ENCODE measurements at regions not wholly inside any gene's neighbourhood (a gene's known extent, or its start where the extent isn't known, plus 50 kb on each side); places are given as distances from the start of the nearest gene placed in this dataset.

- H3K27me3 ChIP-seq (ENCODE audit: control insufficient read depth, insufficient read depth, low read length), result no peaks in the 10 kb centered on the region
- H3K9ac ChIP-seq (ENCODE audit: low read depth, low read length), result no peak overlapping the region
- no peak overlapping the region for H3K18ac ChIP-seq (ENCODE audit: low read depth, low read length)
- no peak overlapping the region for H2AK5ac ChIP-seq (ENCODE audit: low read depth, low read length)
- H2AK9ac ChIP-seq (replicated peaks; ENCODE audit: low read depth, low read length, poor library complexity), result no peak overlapping the region
- H2AFZ ChIP-seq (replicated peaks; ENCODE audit: low read length, poor library complexity), result no peak overlapping the region
- H4K5ac ChIP-seq (ENCODE audit: low read depth, low read length), result no peak overlapping the region
- H2BK15ac ChIP-seq (ENCODE audit: low read depth, low read length), result no peak overlapping the region
- H4K8ac ChIP-seq (ENCODE audit: low read depth in 2 of 2, low read length in 2 of 2), result no peak overlapping the region
- in situ Hi-C loops (cut with MboI; ENCODE audit: low sequenced_read_pairs), result no loop called here
- H3K14ac ChIP-seq (replicated peaks; ENCODE audit: low read depth, low read length), result no peak overlapping the region
- dilution Hi-C loops (cut with HindIII; ENCODE audit: low sequenced_read_pairs, unreplicated experiment), result no loop called here
- H2BK5ac ChIP-seq (ENCODE audit: low read depth, low read length, poor library complexity, severe bottlenecking), result no peak overlapping the region
- DNase-seq (no peak), ATAC-seq (ENCODE audit: low read depth) (no peak)
- no peak overlapping the region for H3K27ac ChIP-seq (ENCODE audit: insufficient read depth, low read length)
- no peak overlapping the region for H2BK20ac ChIP-seq (ENCODE audit: low read depth, low read length)
- H3K9me1 ChIP-seq (ENCODE audit: insufficient read depth, low read length), result no peaks in the 10 kb centered on the region
- no peaks in the 10 kb centered on the region for H3K79me1 ChIP-seq (ENCODE audit: low read depth in 1 of 2, low read length in 2 of 2)
- WGBS, 2 experiments (ENCODE audit: extremely low coverage in 2 of 2, insufficient read length in 1 of 2), result no CpG with 5 or more reads among the region's 2 CpGs
- H3K56ac ChIP-seq (ENCODE audit: extremely low read depth, insufficient read depth, low read length), result no peak overlapping the region
- no peak overlapping the region for H3K4ac ChIP-seq (ENCODE audit: low read depth, low read length)
- no peak overlapping the region for H4K91ac ChIP-seq (ENCODE audit: insufficient read depth, low read depth, low read length)
- no peak overlapping the region for H3K23ac ChIP-seq (ENCODE audit: low read depth, low read length)
- H2BK120ac ChIP-seq (ENCODE audit: low read depth, low read length), result no peak overlapping the region
- ChIA-PET CTCF (no interaction called here), POLR2A (ENCODE audit: unreplicated experiment) (no interaction called here)
- no peaks in the 10 kb centered on the region for H3K4me1 ChIP-seq (ENCODE audit: control insufficient read depth, insufficient read depth, low read length)
- intact Hi-C loops (cut with micrococcal nuclease), result no loop called here
- no TSS peak for BruUV-seq (replicated peaks)
- H3K4me2 ChIP-seq (ENCODE audit: low read depth, low read length), result no peak overlapping the region
- no peaks in the 10 kb centered on the region for H4K20me1 ChIP-seq (ENCODE audit: insufficient read depth, low read length)
- TF ChIP-seq CTCF (conservative IDR thresholded peaks at IDR 0.05; ENCODE audit: low read depth, low read length) (no peak), MAFK (IDR thresholded peaks at IDR 0.05; ENCODE audit: low read depth, low read length) (no peak), SMC3 (IDR thresholded peaks at IDR 0.05; ENCODE audit: low read depth, low read length) (no peak), BHLHE40 (IDR thresholded peaks at IDR 0.05; ENCODE audit: low read depth, low read length) (no peak), NFE2L2 (IDR thresholded peaks at IDR 0.05; ENCODE audit: low read depth, low read length) (no peak), CHD1 (IDR thresholded peaks at IDR 0.05; ENCODE audit: low read depth, low read length) (no peak), POLR2A (IDR thresholded peaks at IDR 0.05; ENCODE audit: low read depth, low read length) (no peak), FOS (IDR thresholded peaks at IDR 0.05; ENCODE audit: low read depth, low read length) (no peak), ELK1 (IDR thresholded peaks at IDR 0.05; ENCODE audit: borderline replicate concordance, low read depth, low read length) (no peak), RFX5 (IDR thresholded peaks at IDR 0.05; ENCODE audit: low read depth, low read length) (no peak), MXI1 (IDR thresholded peaks at IDR 0.05; ENCODE audit: borderline replicate concordance, low read depth, low read length) (no peak), USF2 (IDR thresholded peaks at IDR 0.05; ENCODE audit: low read depth, low read length) (no peak)
- no peak overlapping the region for H3K4me3 ChIP-seq (ENCODE audit: insufficient read depth, low read depth, low read length)
- no peaks in the 10 kb centered on the region for H3K36me3 ChIP-seq (ENCODE audit: control insufficient read depth, insufficient read depth, low read length)
- H3K9me3 ChIP-seq (ENCODE audit: control insufficient read depth, insufficient read depth, low read length), result 0 out of 2 replicates have a peak, but pooled peaks cover 2% of the 10 kb centered on the region
Observed at GRCh38 chr5:104080646-104081175, 518.1 kb upstream of the NUDT12 start.

All from IMR-90 (cell line).